HEK293T (cell line): ENCODE measurements at regions not wholly inside any gene's neighbourhood (a gene's known extent, or its start where the extent isn't known, plus 50 kb on each side); places are given as distances from the start of the nearest gene placed in this dataset.

Source experiments
- CTCF ChIA-PET: fragments of 350-600 bp; formaldehyde crosslinking; extraction: SDS; loops from one replicate; lab custom pipeline; 2021; ENCODE audit warnings: antibody characterized with exemption, inconsistent platforms; lab: Yijun Ruan, JAX
- POLR2A ChIA-PET: fragments of 350-600 bp; formaldehyde crosslinking; extraction: SDS; loops from one replicate; lab custom pipeline; 2020; ENCODE audit warnings: antibody characterized with exemption, inconsistent platforms; lab: Yijun Ruan, JAX
- DNase-seq: peaks from one replicate; pipeline ENCODE4 v3.0.0; 2012; ENCODE audit warnings: mixed read lengths; ENCODE audit errors: extremely low spot score
- ARNT ChIP-seq: fragments of 450-650 bp; IDR thresholded peaks from 2 replicates; pipeline ENCODE4 v1.6.1; 2017; ENCODE audit warnings: mild to moderate bottlenecking
- BHLHE40 ChIP-seq: fragments of 450-650 bp; IDR thresholded peaks from 2 replicates; pipeline ENCODE4 v1.6.1; 2016; ENCODE audit warnings: mild to moderate bottlenecking, moderate library complexity, borderline replicate concordance
- CTBP1 ChIP-seq: fragments of 450-650 bp; IDR thresholded peaks from 2 replicates; pipeline ENCODE4 v1.6.1; 2016; ENCODE audit warnings: borderline replicate concordance
- ELF4 ChIP-seq: fragments of 450-650 bp; IDR thresholded peaks from 2 replicates; pipeline ENCODE4 v1.6.1; 2017; ENCODE audit warnings: antibody characterized with exemption
- FOXA1 ChIP-seq: fragments of 450-650 bp; IDR thresholded peaks from 2 replicates; pipeline ENCODE4 v1.6.1; 2016; ENCODE audit warnings: mild to moderate bottlenecking
- FOXK2 ChIP-seq: fragments of 450-650 bp; IDR thresholded peaks from 2 replicates; pipeline ENCODE4 v1.6.1; 2016; ENCODE audit warnings: mild to moderate bottlenecking
- FOXM1 ChIP-seq: fragments of 450-650 bp; IDR thresholded peaks from 2 replicates; pipeline ENCODE4 v1.6.1; 2017; ENCODE audit warnings: mild to moderate bottlenecking, borderline replicate concordance
- HDGF ChIP-seq: fragments of 450-650 bp; IDR thresholded peaks from 2 replicates; pipeline ENCODE4 v1.6.1; 2017; ENCODE audit warnings: antibody characterized with exemption, borderline replicate concordance
- L3MBTL2 ChIP-seq: fragments of 450-650 bp; conservative IDR thresholded peaks from 2 replicates; pipeline ENCODE4 v1.6.1; 2016; ENCODE audit warnings: mild to moderate bottlenecking
- LEF1 ChIP-seq: fragments of 450-650 bp; IDR thresholded peaks from 2 replicates; pipeline ENCODE4 v1.6.1; 2017; ENCODE audit warnings: mild to moderate bottlenecking, borderline replicate concordance
- NFRKB ChIP-seq: fragments of 450-650 bp; IDR thresholded peaks from 2 replicates; pipeline ENCODE4 v1.6.1; 2016; ENCODE audit warnings: mild to moderate bottlenecking, moderate library complexity
- PKNOX1 ChIP-seq: fragments of 450-650 bp; IDR thresholded peaks from 2 replicates; pipeline ENCODE4 v1.6.1; 2016
- SP1 ChIP-seq: fragments of 450-650 bp; IDR thresholded peaks from 2 replicates; pipeline ENCODE4 v1.6.1; 2017
- SUZ12 ChIP-seq: fragments of 450-650 bp; IDR thresholded peaks from 2 replicates; pipeline ENCODE4 v1.6.1; 2016; ENCODE audit warnings: mild to moderate bottlenecking
- TARDBP ChIP-seq: fragments of 450-650 bp; IDR thresholded peaks from 2 replicates; pipeline ENCODE4 v1.6.1; 2016
- ZNF384 ChIP-seq: fragments of 450-650 bp; IDR thresholded peaks from 2 replicates; pipeline ENCODE4 v1.6.1; 2016

GRCh38 chr2:118596620-118597019, 250.8 kb downstream of the EN1 start:
- ChIA-PET CTCF (no interaction called here), POLR2A (no interaction called here)
- no peak for TF ChIP-seq NFRKB
- no peak for TF ChIP-seq TARDBP
- TF ChIP-seq CTBP1, result no peak
- no peak for TF ChIP-seq FOXK2
- no peak for TF ChIP-seq FOXM1
- TF ChIP-seq HDGF, result no peak
- no peak for TF ChIP-seq SUZ12
- TF ChIP-seq BHLHE40, result no peak
- DNase-seq, result no peak

DNA sequence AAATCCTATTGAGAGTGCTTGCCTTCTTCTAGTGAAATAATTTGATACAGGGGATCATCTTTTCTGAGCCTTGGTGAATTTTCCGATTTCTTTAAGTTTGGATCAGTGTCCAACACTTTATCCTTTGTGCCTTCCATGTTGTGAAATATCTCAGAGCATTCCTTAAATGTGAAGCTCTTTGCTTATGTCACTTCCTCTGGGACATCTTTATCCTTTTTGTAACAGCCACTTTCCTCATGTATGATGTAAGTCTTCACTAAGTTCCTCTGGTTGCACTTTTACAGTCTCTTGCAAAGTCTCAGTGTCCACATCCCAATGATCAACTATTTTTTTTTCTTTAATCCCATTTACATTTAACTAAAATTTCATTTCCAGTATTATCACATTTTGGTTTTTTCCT, 254.2 kb downstream of the EN1 start:
- no peak for TF ChIP-seq FOXK2
- no peak for TF ChIP-seq SUZ12
- no peak for TF ChIP-seq CTBP1
- no peak for TF ChIP-seq NFRKB
- no peak for TF ChIP-seq ARNT
- TF ChIP-seq FOXA1, result no peak
- CTCF ChIA-PET, result no interaction called here
- no peak for DNase-seq
- POLR2A ChIA-PET, result no interaction called here

GRCh38 chr2:118591223-118591622, 256.2 kb downstream of the EN1 start:
- DNase-seq, result no peak
- ChIA-PET CTCF (no interaction called here), POLR2A (no interaction called here)
- TF ChIP-seq ARNT, result no peak
- TF ChIP-seq TARDBP, result no peak
- TF ChIP-seq CTBP1, result no peak
- no peak for TF ChIP-seq ZNF384
- TF ChIP-seq FOXM1, result no peak

GRCh38 chr2:118589721-118590120, 257.7 kb downstream of the EN1 start:
- no peak for DNase-seq
- CTCF ChIA-PET, result no interaction called here
- POLR2A ChIA-PET, result no interaction called here
- no peak for TF ChIP-seq ZNF384
- no peak for TF ChIP-seq L3MBTL2
- TF ChIP-seq PKNOX1, result no peak
- TF ChIP-seq FOXA1, result no peak
- no peak for TF ChIP-seq LEF1
- no peak for TF ChIP-seq SUZ12
- TF ChIP-seq FOXK2, result no peak
- TF ChIP-seq HDGF, result no peak
- TF ChIP-seq SP1, result no peak
- TF ChIP-seq TARDBP, result no peak
- TF ChIP-seq FOXM1, result no peak

DNA sequence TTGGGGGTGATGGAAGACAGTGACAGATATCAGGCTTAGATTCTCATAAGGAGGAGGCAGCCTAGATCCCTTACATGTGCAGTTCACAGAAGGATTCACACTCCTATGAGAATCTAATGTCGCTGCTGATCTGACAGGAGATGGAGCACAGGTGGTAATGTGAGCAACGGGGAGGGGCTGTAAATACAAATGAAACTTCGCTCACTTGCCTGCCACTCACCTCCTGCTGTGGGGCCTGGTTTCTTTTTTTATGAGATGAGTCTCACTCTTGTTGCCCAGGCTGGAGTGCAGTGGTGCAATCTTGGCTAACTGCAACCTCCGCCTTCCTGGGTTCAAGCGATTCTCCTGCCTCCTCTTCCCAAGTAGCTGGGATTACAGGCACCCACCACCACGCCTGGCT, 258.6 kb downstream of the EN1 start:
- TF ChIP-seq FOXA1, result no peak
- no peak for TF ChIP-seq SP1
- TF ChIP-seq FOXM1, result no peak
- no peak for TF ChIP-seq ELF4
- TF ChIP-seq ARNT, result no peak
- TF ChIP-seq CTBP1, result no peak
- no peak for TF ChIP-seq SUZ12
- no peak for TF ChIP-seq HDGF
- TF ChIP-seq ZNF384, result no peak
- no peak for TF ChIP-seq BHLHE40
- no peak for TF ChIP-seq TARDBP
- no peak for DNase-seq
- POLR2A ChIA-PET, result no interaction called here
- CTCF ChIA-PET, result no interaction called here

DNA sequence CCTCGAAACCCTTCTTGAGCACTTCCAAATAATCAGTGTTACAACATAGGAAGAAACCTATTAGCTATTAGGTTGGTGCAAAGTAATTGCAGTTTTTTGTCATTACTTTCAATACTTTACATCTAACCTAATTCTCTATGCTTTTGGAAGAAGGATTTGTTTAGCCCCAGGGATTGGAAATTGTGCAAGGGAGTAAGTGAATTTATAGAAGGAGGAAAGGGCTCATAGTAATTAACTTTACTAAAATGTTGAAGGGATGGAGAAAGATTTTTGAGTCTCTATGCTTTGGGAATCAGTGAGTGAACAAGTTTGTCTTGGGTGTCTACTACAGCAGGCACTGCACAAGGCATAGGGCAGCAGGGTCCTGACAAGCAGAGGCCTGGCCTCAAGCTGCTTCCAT, 261.1 kb downstream of the EN1 start:
- no peak for TF ChIP-seq FOXA1
- TF ChIP-seq L3MBTL2, result no peak
- ChIA-PET POLR2A (no interaction called here), CTCF (interaction anchor here (0.5 kb wide), 1 partner anchor 13 kb away, joined by 5 read pairs; no protein-coding TSS in a partner anchor)
- DNase-seq, result no peak

- POLR2A ChIA-PET, result no interaction called here
- TF ChIP-seq SP1, result no peak
- no peak for TF ChIP-seq FOXA1
- no peak for TF ChIP-seq ZNF384
- TF ChIP-seq TARDBP, result no peak
- no peak for TF ChIP-seq NFRKB
- no peak for TF ChIP-seq CTBP1
- TF ChIP-seq FOXM1, result no peak
- no peak for TF ChIP-seq PKNOX1
- no peak for TF ChIP-seq FOXK2
- no peak for TF ChIP-seq ELF4
- no peak for TF ChIP-seq HDGF
- CTCF ChIA-PET, result no interaction called here
- DNase-seq, result no peak
These were observed 262.6 kb downstream of the EN1 start for GRCh38 chr2:118584877-118585276.

GRCh38 chr2:118584062-118584749, 263.2 kb downstream of the EN1 start:
- POLR2A ChIA-PET, result no interaction called here
- CTCF ChIA-PET, result no interaction called here
- DNase-seq, result no peak
- TF ChIP-seq NFRKB (no peak), SP1 (no peak)
